A549 (cell line): ENCODE measurements at regions not wholly inside any gene's neighbourhood (a gene's known extent, or its start where the extent isn't known, plus 50 kb on each side); places are given as distances from the start of the nearest gene placed in this dataset.

Experiments
- CEBPB ChIP-seq, 2 experiments: fragments of >200 bp in 1 of 2; sonication (Bioruptor Twin) in 1 of 2; formaldehyde crosslinking in 1 of 2; IDR thresholded peaks; 2 replicates each; pipeline ENCODE4 v1.6.1; 2012 to 2016
- MAX ChIP-seq: IDR thresholded peaks from 2 replicates; pipeline ENCODE4 v1.6.1; 2012
- REST ChIP-seq: fragments of 200-600 bp; sonication (generic); IDR thresholded peaks from 2 replicates; pipeline ENCODE4 v1.6.1; 2016; ENCODE audit warnings: antibody characterized with exemption, mild to moderate bottlenecking, moderate library complexity
- USF2 ChIP-seq: fragments of 450-650 bp; IDR thresholded peaks from 2 replicates; pipeline ENCODE4 v1.6.1; 2014; ENCODE audit warnings: antibody characterized with exemption

- TF ChIP-seq CEBPB (IDR thresholded peaks at IDR 0.05) (no peak), MAX (no peak), REST (no peak), USF2 (no peak)
These were observed 1099.4 kb downstream of the TSPY10 start for GRCh38 chrY:10627116-10627515.
